ENCODE measurements at regions not wholly inside any gene's neighbourhood (a gene's known extent, or its start where the extent isn't known, plus 50 kb on each side); places are given as distances from the start of the nearest gene placed in this dataset.

- TF ChIP-seq CTCF (IDR thresholded peaks at IDR 0.05), result no peak
- Mint-ChIP-seq H3K4me1 (ENCODE audit: low read depth) (no peaks in the 10 kb centered on the region), H3K36me3 (ENCODE audit: low read depth) (no peaks in the 10 kb centered on the region), H3K9me3 (no peaks in the 10 kb centered on the region), H3K4me3 (no peak overlapping the region), H3K27me3 (peaks cover 7% of the 10 kb centered on the region), H3K27ac (no peak overlapping the region)
- Histone ChIP-seq H3K9me3 (ENCODE audit: control insufficient read depth in 1 of 2, insufficient read depth in 1 of 2, low read length in 2 of 2) (peaks cover 0 to 32% of the 10 kb centered on the region in 2 experiments), H3K4me1 (ENCODE audit: insufficient read depth, low read length) (no peaks in the 10 kb centered on the region), H3K27me3 (ENCODE audit: control insufficient read depth in 1 of 2, insufficient read depth in 2 of 2, low read length in 2 of 2) (peaks cover 0 to 3% of the 10 kb centered on the region in 2 experiments), H3K4me3 (ENCODE audit: low read length) (no peak overlapping the region), H3K27ac (ENCODE audit: low read depth in 1 of 2, low read length in 2 of 2) (no peak overlapping the region), H3K36me3 (ENCODE audit: insufficient read depth, low read length) (no peaks in the 10 kb centered on the region)
- ChIA-PET CTCF (no interaction called here), POLR2A (no interaction called here)
- ATAC-seq (ENCODE audit: poor library complexity), result no peak
- DNase-seq, result no peak
- intact Hi-C loops (cut with DNase I, micrococcal nuclease), result no loop called here
Measured at GRCh38 chr21:43294194-43294902, 125.5 kb downstream of the CRYAA start.

GRCh38 chr21:43292866-43293142 lies 124.0 kb downstream of the CRYAA start:
- ATAC-seq (ENCODE audit: poor library complexity) (no peak), DNase-seq (no peak)
- Mint-ChIP-seq H3K4me1 (ENCODE audit: low read depth) (no peaks in the 10 kb centered on the region), H3K4me3 (no peak overlapping the region), H3K27ac (no peak overlapping the region), H3K9me3 (no peaks in the 10 kb centered on the region), H3K36me3 (ENCODE audit: low read depth) (no peaks in the 10 kb centered on the region), H3K27me3 (no peaks in the 10 kb centered on the region)
- CTCF ChIA-PET, result no interaction called here
- TF ChIP-seq CTCF (IDR thresholded peaks at IDR 0.05), result no peak
- POLR2A ChIA-PET, result no interaction called here
- peaks cover 0 to 3% of the 10 kb centered on the region in 2 experiments for H3K27me3 ChIP-seq (ENCODE audit: control insufficient read depth in 1 of 2, insufficient read depth in 2 of 2, low read length in 2 of 2)
- intact Hi-C loops (cut with DNase I, micrococcal nuclease), result no loop called here
- H3K9me3 ChIP-seq (ENCODE audit: control insufficient read depth in 1 of 2, insufficient read depth in 1 of 2, low read length in 2 of 2), result peaks cover 0 to 35% of the 10 kb centered on the region in 2 experiments
- no peaks in the 10 kb centered on the region for H3K36me3 ChIP-seq (ENCODE audit: insufficient read depth, low read length)
- H3K27ac ChIP-seq (ENCODE audit: low read depth in 1 of 2, low read length in 2 of 2), result no peak overlapping the region
- no peak overlapping the region for H3K4me3 ChIP-seq (ENCODE audit: low read length)
- H3K4me1 ChIP-seq (ENCODE audit: insufficient read depth, low read length), result no peaks in the 10 kb centered on the region

GRCh38 chr21:43292041-43292865 lies 123.4 kb downstream of the CRYAA start:
- Histone ChIP-seq H3K4me3 (ENCODE audit: low read length) (no peak overlapping the region), H3K36me3 (ENCODE audit: insufficient read depth, low read length) (no peaks in the 10 kb centered on the region), H3K9me3 (ENCODE audit: control insufficient read depth in 1 of 2, insufficient read depth in 1 of 2, low read length in 2 of 2) (peaks cover 0 to 35% of the 10 kb centered on the region in 2 experiments), H3K4me1 (ENCODE audit: insufficient read depth, low read length) (peaks cover under 1% of the 10 kb centered on the region), H3K27me3 (ENCODE audit: control insufficient read depth in 1 of 2, insufficient read depth in 2 of 2, low read length in 2 of 2) (peaks cover 0 to 3% of the 10 kb centered on the region in 2 experiments), H3K27ac (ENCODE audit: low read depth in 1 of 2, low read length in 2 of 2) (no peak overlapping the region)
- intact Hi-C loops (cut with DNase I, micrococcal nuclease), result no loop called here
- no peak for TF ChIP-seq CTCF (IDR thresholded peaks at IDR 0.05)
- no peaks in the 10 kb centered on the region for H3K9me3 Mint-ChIP-seq
- peaks cover 2% of the 10 kb centered on the region for H3K4me1 Mint-ChIP-seq (ENCODE audit: low read depth)
- no peak overlapping the region for H3K27ac Mint-ChIP-seq
- H3K4me3 Mint-ChIP-seq, result no peak overlapping the region
- ChIA-PET POLR2A (no interaction called here), CTCF (no interaction called here)
- DNase-seq (no peak), ATAC-seq (ENCODE audit: poor library complexity) (no peak)
- no peaks in the 10 kb centered on the region for H3K27me3 Mint-ChIP-seq
- H3K36me3 Mint-ChIP-seq (ENCODE audit: low read depth), result no peaks in the 10 kb centered on the region
